ENCODE measurements at regions not wholly inside any gene's neighbourhood (a gene's known extent, or its start where the extent isn't known, plus 50 kb on each side); places are given as distances from the start of the nearest gene placed in this dataset.
"Not testable (repeated sequence)": the region's sequence is repeated elsewhere in the genome, so short reads cannot be mapped to it uniquely, and the experiment has no call there.

- H3K9me3 Mint-ChIP-seq, result peaks cover 6% of the 10 kb centered on the region
- no peak for DNase-seq (ENCODE audit: low spot score)
- no peak overlapping the region for H3K27ac Mint-ChIP-seq
- intact Hi-C loops (cut with micrococcal nuclease), result no loop called here
- no peaks in the 10 kb centered on the region for H3K36me3 Mint-ChIP-seq (ENCODE audit: low read depth)
- H3K4me1 Mint-ChIP-seq (ENCODE audit: low read depth), result no peaks in the 10 kb centered on the region
- no peak overlapping the region for H3K4me3 Mint-ChIP-seq
- H3K27me3 Mint-ChIP-seq (ENCODE audit: insufficient read depth), result peaks cover 2% of the 10 kb centered on the region
These were observed 258.7 kb upstream of the PDE3A start for GRCh38 chr12:20109676-20110075.

DNA sequence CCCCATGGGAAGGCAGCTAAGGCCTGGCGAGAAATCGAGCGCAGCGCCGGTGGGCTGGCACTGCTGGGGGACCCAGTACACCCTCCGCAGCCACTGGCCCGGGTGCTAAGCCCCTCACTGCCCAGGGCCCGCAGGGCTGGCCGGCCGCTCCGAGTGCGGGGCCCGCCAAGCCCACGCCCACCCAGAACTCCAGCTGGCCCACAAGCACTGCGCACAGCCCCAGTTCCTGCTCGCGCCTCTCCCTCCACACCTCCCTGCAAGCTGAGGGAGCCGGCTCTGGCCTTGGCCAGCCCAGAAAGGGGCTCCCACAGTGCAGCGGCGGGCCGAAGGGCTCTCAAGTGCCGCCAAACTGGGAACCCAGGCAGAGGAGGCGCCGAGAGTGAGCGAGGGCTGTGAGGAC is 253.0 kb upstream of the PDE3A start:
- H3K4me1 Mint-ChIP-seq (ENCODE audit: low read depth); H3K27me3 Mint-ChIP-seq (ENCODE audit: insufficient read depth); intact Hi-C loops (cut with micrococcal nuclease); H3K27ac Mint-ChIP-seq; H3K36me3 Mint-ChIP-seq (ENCODE audit: low read depth); DNase-seq (ENCODE audit: low spot score); H3K4me3 Mint-ChIP-seq: not testable (repeated sequence)
- peaks cover 18% of the 10 kb centered on the region for H3K9me3 Mint-ChIP-seq

DNA sequence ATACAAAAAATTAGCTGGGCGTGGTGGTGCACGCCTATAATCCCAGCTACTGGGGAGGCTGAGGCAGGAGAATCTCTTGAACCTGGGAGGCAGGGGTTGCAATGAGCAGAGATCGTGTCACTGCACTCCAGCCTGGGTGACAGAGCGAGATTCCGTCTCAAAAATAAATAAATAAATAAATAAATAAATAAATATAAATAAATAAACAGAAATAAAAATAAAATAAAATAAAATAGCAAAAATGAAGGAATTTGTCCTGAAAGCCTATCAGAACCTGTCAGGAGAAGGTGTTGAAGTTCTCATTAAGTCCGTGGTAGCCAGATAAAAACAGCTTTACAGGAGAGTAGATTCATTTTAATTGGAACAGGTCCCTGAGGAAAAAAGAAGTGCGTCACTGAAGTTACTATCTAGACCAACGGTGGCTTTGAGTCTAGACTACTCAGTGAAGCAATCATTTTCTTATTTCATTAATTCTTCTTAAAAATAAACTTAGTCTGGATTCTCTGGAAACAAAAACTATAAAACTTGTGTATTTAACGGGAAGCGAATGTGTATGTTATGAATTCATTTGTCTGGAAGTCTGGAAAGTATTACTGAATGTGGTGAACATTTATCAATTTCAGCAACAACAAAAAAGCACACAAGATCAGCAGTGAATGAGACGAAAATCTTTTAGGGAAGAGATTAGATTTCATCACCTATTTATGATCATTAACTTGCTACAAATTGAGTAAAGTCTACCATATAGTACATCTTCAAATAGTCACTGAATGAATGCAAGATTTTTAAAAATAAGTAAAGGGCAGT is 248.5 kb upstream of the PDE3A start:
- Mint-ChIP-seq H3K4me3 (no peak overlapping the region), H3K9me3 (peaks cover 12% of the 10 kb centered on the region), H3K4me1 (ENCODE audit: low read depth) (no peaks in the 10 kb centered on the region), H3K27me3 (ENCODE audit: insufficient read depth) (no peaks in the 10 kb centered on the region), H3K36me3 (ENCODE audit: low read depth) (no peaks in the 10 kb centered on the region), H3K27ac (no peak overlapping the region)
- intact Hi-C loops (cut with micrococcal nuclease), result no loop called here
- no peak for DNase-seq (ENCODE audit: low spot score)

DNA sequence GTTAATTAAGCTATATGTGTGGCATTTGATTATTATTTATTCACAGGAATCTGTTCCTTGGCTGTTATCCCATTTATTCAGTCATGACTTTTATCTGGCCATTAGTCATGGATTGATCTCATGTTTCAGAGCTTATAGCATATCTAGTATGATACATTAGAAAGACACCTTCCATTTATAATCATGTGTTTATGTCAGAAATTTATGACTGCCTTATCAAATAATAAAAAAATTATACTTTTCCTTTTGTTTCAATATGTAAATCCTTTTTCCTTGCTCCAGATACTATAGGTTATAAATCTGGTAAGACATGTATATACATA is 248.0 kb upstream of the PDE3A start:
- H3K9me3 Mint-ChIP-seq, result peaks cover 12% of the 10 kb centered on the region
- DNase-seq (ENCODE audit: low spot score), result no peak
- H3K4me1 Mint-ChIP-seq (ENCODE audit: low read depth), result no peaks in the 10 kb centered on the region
- H3K27ac Mint-ChIP-seq, result no peak overlapping the region
- H3K27me3 Mint-ChIP-seq (ENCODE audit: insufficient read depth), result no peaks in the 10 kb centered on the region
- H3K36me3 Mint-ChIP-seq (ENCODE audit: low read depth), result no peaks in the 10 kb centered on the region
- H3K4me3 Mint-ChIP-seq, result no peak overlapping the region
- intact Hi-C loops (cut with micrococcal nuclease), result no loop called here

- Mint-ChIP-seq H3K36me3 (ENCODE audit: low read depth) (no peaks in the 10 kb centered on the region), H3K4me1 (ENCODE audit: low read depth) (no peaks in the 10 kb centered on the region), H3K9me3 (peaks cover 3% of the 10 kb centered on the region), H3K27me3 (ENCODE audit: insufficient read depth) (no peaks in the 10 kb centered on the region), H3K27ac (no peak overlapping the region), H3K4me3 (no peak overlapping the region)
- DNase-seq (ENCODE audit: low spot score), result no peak
- intact Hi-C loops (cut with micrococcal nuclease), result no loop called here
These were observed 246.1 kb upstream of the PDE3A start for GRCh38 chr12:20122274-20122673.

DNA sequence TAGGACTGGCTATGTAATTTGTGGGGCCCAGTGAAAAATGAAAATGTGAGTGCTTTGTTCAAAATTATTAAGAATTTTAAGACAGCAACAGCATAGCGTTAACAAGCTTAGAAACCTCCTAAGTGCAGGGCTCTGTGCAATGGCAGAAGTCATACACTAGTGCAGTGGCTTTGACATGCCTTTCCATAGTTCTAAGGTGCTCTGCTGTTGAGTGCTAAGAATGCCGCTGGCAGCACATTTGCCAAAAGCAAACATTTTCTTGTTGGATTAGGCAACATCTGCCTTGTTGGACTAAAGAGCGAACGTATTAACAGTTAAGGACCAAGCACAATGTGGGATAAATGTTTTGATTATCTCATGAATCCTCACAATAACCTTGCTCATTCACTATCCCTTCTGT is 244.9 kb upstream of the PDE3A start:
- intact Hi-C loops (cut with micrococcal nuclease), result no loop called here
- H3K4me3 Mint-ChIP-seq, result no peak overlapping the region
- H3K27me3 Mint-ChIP-seq (ENCODE audit: insufficient read depth), result no peaks in the 10 kb centered on the region

DNA sequence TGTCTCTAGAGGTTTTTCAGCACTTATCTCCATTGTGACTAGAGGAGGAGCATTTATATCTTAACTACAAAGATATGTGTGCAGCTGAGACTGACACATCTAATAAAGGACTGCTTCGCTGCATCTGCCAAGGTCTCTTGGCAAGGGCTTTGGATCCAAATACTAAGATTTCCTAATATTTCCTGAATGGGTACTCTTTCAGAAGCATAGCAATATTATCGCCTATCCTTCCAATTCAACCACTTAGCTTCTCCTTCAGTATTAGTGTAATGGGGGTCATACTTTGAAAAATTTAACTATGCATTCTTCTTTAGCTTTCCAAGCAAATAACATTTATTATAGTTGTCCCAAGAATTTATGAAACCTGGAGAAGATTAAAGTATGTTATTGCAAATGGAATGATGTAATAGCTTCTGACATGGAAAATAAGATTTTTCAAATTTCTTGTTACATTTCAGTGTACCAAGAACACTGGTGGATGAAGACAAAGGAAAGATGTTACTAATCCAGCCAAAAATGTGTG is 243.0 kb upstream of the PDE3A start:
- no peak overlapping the region for H3K27ac Mint-ChIP-seq
- intact Hi-C loops (cut with micrococcal nuclease), result no loop called here

More for the DNA sequence above, 244.9 kb upstream of the PDE3A start:
- Mint-ChIP-seq H3K9me3 (no peaks in the 10 kb centered on the region), H3K4me1 (ENCODE audit: low read depth) (no peaks in the 10 kb centered on the region), H3K27ac (no peak overlapping the region), H3K36me3 (ENCODE audit: low read depth) (no peaks in the 10 kb centered on the region)
- DNase-seq (ENCODE audit: low spot score), result no peak

DNA sequence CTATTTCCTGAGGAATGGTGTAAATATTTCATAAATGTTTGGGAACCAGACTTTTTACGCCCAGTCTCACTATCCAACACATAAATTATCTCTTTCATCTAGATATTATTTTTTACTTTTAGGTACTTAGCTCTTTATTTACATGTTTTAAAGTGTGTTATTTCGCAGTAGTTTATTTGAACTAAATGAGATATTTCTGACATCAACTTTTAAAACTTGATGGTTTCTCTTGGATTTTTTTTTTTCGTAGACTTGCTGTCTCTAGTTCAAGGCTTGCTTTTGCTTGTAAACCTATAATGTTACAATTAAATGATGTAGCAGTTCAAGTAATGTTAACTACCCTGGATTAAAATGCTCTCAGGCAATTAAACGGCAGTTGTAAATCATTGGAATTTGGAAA is 241.7 kb upstream of the PDE3A start:
- no peaks in the 10 kb centered on the region for H3K27me3 Mint-ChIP-seq (ENCODE audit: insufficient read depth)
- H3K9me3 Mint-ChIP-seq, result no peaks in the 10 kb centered on the region
- H3K4me1 Mint-ChIP-seq (ENCODE audit: low read depth), result no peaks in the 10 kb centered on the region
- DNase-seq (ENCODE audit: low spot score), result no peak
- no peaks in the 10 kb centered on the region for H3K36me3 Mint-ChIP-seq (ENCODE audit: low read depth)
- intact Hi-C loops (cut with micrococcal nuclease), result no loop called here
- H3K4me3 Mint-ChIP-seq, result no peak overlapping the region
- no peak overlapping the region for H3K27ac Mint-ChIP-seq

More for the DNA sequence above, 243.0 kb upstream of the PDE3A start:
- H3K4me3 Mint-ChIP-seq, result no peak overlapping the region
- H3K36me3 Mint-ChIP-seq (ENCODE audit: low read depth), result no peaks in the 10 kb centered on the region
- H3K27me3 Mint-ChIP-seq (ENCODE audit: insufficient read depth), result no peaks in the 10 kb centered on the region
- no peak for DNase-seq (ENCODE audit: low spot score)
- no peaks in the 10 kb centered on the region for H3K4me1 Mint-ChIP-seq (ENCODE audit: low read depth)
- H3K9me3 Mint-ChIP-seq, result no peaks in the 10 kb centered on the region

DNA sequence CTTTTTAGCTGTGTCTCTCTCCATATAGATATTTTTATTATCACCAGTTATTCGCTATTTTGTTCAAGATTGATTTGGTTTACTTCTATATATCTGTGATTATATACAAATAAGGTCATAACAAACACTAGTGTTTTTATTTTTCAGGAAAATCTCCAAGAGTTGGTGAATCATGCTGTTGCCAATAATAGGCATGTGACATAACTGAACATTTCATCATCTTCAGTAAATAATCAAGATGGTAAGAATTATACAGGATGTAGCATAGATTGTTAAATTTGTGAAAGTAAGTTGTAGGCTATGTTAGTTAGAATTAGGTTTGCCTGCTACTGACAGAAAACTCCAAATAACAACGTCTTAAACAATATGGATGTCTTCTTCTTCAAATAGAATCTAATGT is 240.9 kb upstream of the PDE3A start:
- Mint-ChIP-seq H3K9me3 (no peaks in the 10 kb centered on the region), H3K4me3 (no peak overlapping the region), H3K36me3 (ENCODE audit: low read depth) (no peaks in the 10 kb centered on the region), H3K27me3 (ENCODE audit: insufficient read depth) (no peaks in the 10 kb centered on the region), H3K4me1 (ENCODE audit: low read depth) (no peaks in the 10 kb centered on the region), H3K27ac (no peak overlapping the region)
- no peak for DNase-seq (ENCODE audit: low spot score)
- intact Hi-C loops (cut with micrococcal nuclease), result no loop called here

DNA sequence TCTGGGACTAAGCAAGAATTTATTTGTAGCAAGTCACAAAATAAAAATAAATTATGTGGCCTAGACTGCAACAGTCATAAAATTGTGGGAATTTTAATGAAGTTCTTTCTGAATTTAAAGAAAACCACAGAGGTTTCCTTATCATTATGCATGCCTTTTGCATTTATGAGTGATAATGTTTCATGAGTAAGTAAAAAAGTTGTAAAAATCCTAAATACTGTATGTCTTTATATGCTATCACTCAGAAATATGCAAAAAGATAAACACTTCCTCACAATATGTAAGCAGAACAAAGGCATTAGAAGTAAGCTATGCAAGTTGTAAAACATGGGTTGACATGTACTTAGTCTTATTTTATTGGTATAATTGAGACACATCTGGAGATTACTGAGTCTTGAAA is 239.4 kb upstream of the PDE3A start:
- Mint-ChIP-seq H3K27ac (no peak overlapping the region), H3K4me3 (no peak overlapping the region), H3K27me3 (ENCODE audit: insufficient read depth) (no peaks in the 10 kb centered on the region), H3K4me1 (ENCODE audit: low read depth) (no peaks in the 10 kb centered on the region), H3K36me3 (ENCODE audit: low read depth) (no peaks in the 10 kb centered on the region), H3K9me3 (no peaks in the 10 kb centered on the region)
- no peak for DNase-seq (ENCODE audit: low spot score)
- intact Hi-C loops (cut with micrococcal nuclease), result no loop called here

DNA sequence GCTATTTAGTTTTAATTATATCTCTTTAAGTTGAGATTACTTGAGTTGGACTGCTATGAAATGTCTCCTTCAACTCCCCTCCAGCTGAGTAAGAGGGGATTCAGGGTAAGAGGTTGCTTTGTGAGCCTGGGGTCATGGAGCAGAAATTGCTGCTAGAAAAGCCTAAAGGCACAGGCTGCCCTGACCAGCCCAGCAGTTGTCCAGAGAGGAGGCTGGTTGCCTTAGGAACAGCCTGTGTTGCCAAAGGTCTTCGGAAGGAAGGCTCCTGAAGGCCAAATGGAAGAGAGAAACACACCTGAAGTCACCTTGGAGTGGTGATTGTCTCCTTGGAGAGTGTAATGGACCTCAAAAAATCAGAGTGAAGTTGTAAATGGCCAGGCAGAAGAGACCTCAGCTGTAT is 235.5 kb upstream of the PDE3A start:
- Mint-ChIP-seq H3K4me3 (no peak overlapping the region), H3K27me3 (ENCODE audit: insufficient read depth) (no peaks in the 10 kb centered on the region), H3K9me3 (peaks cover 3% of the 10 kb centered on the region), H3K4me1 (ENCODE audit: low read depth) (no peaks in the 10 kb centered on the region), H3K36me3 (ENCODE audit: low read depth) (no peaks in the 10 kb centered on the region), H3K27ac (no peak overlapping the region)
- DNase-seq (ENCODE audit: low spot score), result no peak
- intact Hi-C loops (cut with micrococcal nuclease), result no loop called here

DNA sequence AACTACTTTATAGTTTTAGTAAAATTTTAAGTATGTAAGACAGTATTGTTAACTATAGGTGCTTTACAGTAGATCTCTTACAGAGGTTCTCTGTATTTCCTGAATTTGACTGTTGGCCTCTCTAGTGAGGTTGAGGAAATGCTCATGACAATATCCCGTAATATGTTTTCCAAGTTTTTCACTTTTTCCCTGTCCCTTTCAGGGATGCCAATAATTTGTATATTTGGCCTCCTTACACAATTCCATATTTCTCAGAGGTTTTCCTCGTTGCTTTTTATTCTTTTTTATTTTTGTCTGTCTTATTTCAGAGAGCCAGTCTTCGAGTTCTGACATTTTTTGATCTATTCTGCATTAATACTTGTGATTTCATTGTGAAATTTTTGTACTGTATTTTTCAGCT is 233.7 kb upstream of the PDE3A start:
- no peaks in the 10 kb centered on the region for H3K36me3 Mint-ChIP-seq (ENCODE audit: low read depth)
- DNase-seq (ENCODE audit: low spot score), result no peak
- H3K27me3 Mint-ChIP-seq (ENCODE audit: insufficient read depth), result no peaks in the 10 kb centered on the region
- H3K9me3 Mint-ChIP-seq, result peaks cover 3% of the 10 kb centered on the region
- no peaks in the 10 kb centered on the region for H3K4me1 Mint-ChIP-seq (ENCODE audit: low read depth)
- no peak overlapping the region for H3K4me3 Mint-ChIP-seq
- H3K27ac Mint-ChIP-seq, result no peak overlapping the region
- intact Hi-C loops (cut with micrococcal nuclease), result no loop called here

GRCh38 chr12:20140751-20141150 is 227.6 kb upstream of the PDE3A start:
- Mint-ChIP-seq H3K27me3 (ENCODE audit: insufficient read depth) (no peaks in the 10 kb centered on the region), H3K9me3 (peaks cover 3% of the 10 kb centered on the region), H3K4me3 (no peak overlapping the region), H3K27ac (no peak overlapping the region), H3K36me3 (ENCODE audit: low read depth) (no peaks in the 10 kb centered on the region), H3K4me1 (ENCODE audit: low read depth) (no peaks in the 10 kb centered on the region)
- intact Hi-C loops (cut with micrococcal nuclease), result no loop called here
- no peak for DNase-seq (ENCODE audit: low spot score)

GRCh38 chr12:20142316-20142715 is 226.0 kb upstream of the PDE3A start:
- H3K36me3 Mint-ChIP-seq (ENCODE audit: low read depth), result no peaks in the 10 kb centered on the region
- no peak for DNase-seq (ENCODE audit: low spot score)
- H3K4me1 Mint-ChIP-seq (ENCODE audit: low read depth), result no peaks in the 10 kb centered on the region
- intact Hi-C loops (cut with micrococcal nuclease), result no loop called here
- H3K9me3 Mint-ChIP-seq, result no peaks in the 10 kb centered on the region
- H3K27me3 Mint-ChIP-seq (ENCODE audit: insufficient read depth), result no peaks in the 10 kb centered on the region
- no peak overlapping the region for H3K4me3 Mint-ChIP-seq
- H3K27ac Mint-ChIP-seq, result no peak overlapping the region
